Tongue (tissue), 1 donor: ENCODE measurements at regions not wholly inside any gene's neighbourhood (a gene's known extent, or its start where the extent isn't known, plus 50 kb on each side); places are given as distances from the start of the nearest gene placed in this dataset.
"Not testable (repeated sequence)": the region's sequence is repeated elsewhere in the genome, so short reads cannot be mapped to it uniquely, and the experiment has no call there.

ENCODE experiments used
- DNase-seq: peaks from one replicate; pipeline ENCODE4 v3.0.0-alpha.2; 2015

GRCh38 chr6:49274809-49275769 lies 188.0 kb downstream of the MMUT start:
- DNase-seq, result not testable (repeated sequence)

GRCh38 chr6:49269190-49269589 lies 193.9 kb downstream of the MMUT start:
- no peak for DNase-seq

- DNase-seq, result no peak
Measured at GRCh38 chr6:49264909-49265308, 198.1 kb downstream of the MMUT start.

- DNase-seq, result no peak
Measured at GRCh38 chr6:49264496-49264895, 198.6 kb downstream of the MMUT start.

- no peak for DNase-seq
Measured at GRCh38 chr6:49257549-49257948, 205.5 kb downstream of the MMUT start.

- DNase-seq, result no peak
Measured at GRCh38 chr6:49255335-49255734, 207.7 kb downstream of the MMUT start.

GRCh38 chr6:49252901-49253300 lies 210.2 kb downstream of the MMUT start:
- no peak for DNase-seq

- no peak for DNase-seq
Measured at GRCh38 chr6:49233483-49233882, 229.6 kb downstream of the MMUT start.

GRCh38 chr6:49225471-49225870 lies 237.6 kb downstream of the MMUT start:
- DNase-seq, result no peak

GRCh38 chr6:49220293-49220692 lies 242.8 kb downstream of the MMUT start:
- DNase-seq, result no peak

- DNase-seq, result peak; percentile 1
Measured at GRCh38 chr6:49205526-49205925, 257.5 kb downstream of the MMUT start.

GRCh38 chr6:49202924-49203536 lies 260.0 kb downstream of the MMUT start:
- DNase-seq, result no peak

GRCh38 chr6:49198015-49198414 lies 265.0 kb downstream of the MMUT start:
- DNase-seq, result no peak

GRCh38 chr6:49162379-49162778 lies 300.7 kb downstream of the MMUT start:
- not testable (repeated sequence) for DNase-seq

- no peak for DNase-seq
Measured at GRCh38 chr6:49155316-49155715, 307.7 kb downstream of the MMUT start.

- no peak for DNase-seq
Measured at GRCh38 chr6:49151957-49152356, 311.1 kb downstream of the MMUT start.

- no peak for DNase-seq
Measured at GRCh38 chr6:49151461-49151860, 311.6 kb downstream of the MMUT start.

- no peak for DNase-seq
Measured at GRCh38 chr6:49151033-49151432, 312.0 kb downstream of the MMUT start.

- DNase-seq, result no peak
Measured at GRCh38 chr6:49145280-49145679, 317.8 kb downstream of the MMUT start.

- DNase-seq, result no peak
Measured at GRCh38 chr6:49142421-49143151, 320.5 kb downstream of the MMUT start.

- DNase-seq, result no peak
Measured at GRCh38 chr6:49121970-49122369, 341.1 kb downstream of the MMUT start.

GRCh38 chr6:49118478-49118877 lies 344.6 kb downstream of the MMUT start:
- no peak for DNase-seq

- no peak for DNase-seq
Measured at GRCh38 chr6:49110916-49111315, 352.1 kb downstream of the MMUT start.
